ENCODE measurements at regions not wholly inside any gene's neighbourhood (a gene's known extent, or its start where the extent isn't known, plus 50 kb on each side); places are given as distances from the start of the nearest gene placed in this dataset.

GRCh38 chr1:170789063-170789462 lies 125.1 kb downstream of the PRRX1 start:
- DNase-seq = no peak

- no peak for DNase-seq
Measured at GRCh38 chr1:170790175-170790574, 126.2 kb downstream of the PRRX1 start.

- DNase-seq = peak; percentile 40
Measured at GRCh38 chr1:170790651-170791071, 126.7 kb downstream of the PRRX1 start.

- no peak for DNase-seq
Measured at GRCh38 chr1:170791941-170792340, 128.0 kb downstream of the PRRX1 start.

GRCh38 chr1:170800265-170800664 lies 135.1 kb upstream of the MROH9 start:
- DNase-seq = no peak

- DNase-seq = no peak
Measured at GRCh38 chr1:170800812-170801211, 134.5 kb upstream of the MROH9 start.

GRCh38 chr1:170803711-170804110 lies 131.6 kb upstream of the MROH9 start:
- DNase-seq = peak; percentile 39

GRCh38 chr1:170804419-170804818 lies 130.9 kb upstream of the MROH9 start:
- no peak for DNase-seq

- DNase-seq = no peak
Measured at GRCh38 chr1:170804879-170805278, 130.5 kb upstream of the MROH9 start.

- no peak for DNase-seq
Measured at GRCh38 chr1:170806961-170807360, 128.4 kb upstream of the MROH9 start.

GRCh38 chr1:170807432-170807831 lies 127.9 kb upstream of the MROH9 start:
- peak; percentile 81 for DNase-seq

- DNase-seq = no peak
Measured at GRCh38 chr1:170808216-170808885, 127.0 kb upstream of the MROH9 start.

- DNase-seq = peak; percentile 20
Measured at GRCh38 chr1:170811013-170811412, 124.3 kb upstream of the MROH9 start.

- DNase-seq = no peak
Measured at GRCh38 chr1:170819781-170820180, 115.6 kb upstream of the MROH9 start.

- peak; percentile 34 for DNase-seq
Measured at GRCh38 chr1:170823120-170823519, 112.2 kb upstream of the MROH9 start.

- DNase-seq = no peak
Measured at GRCh38 chr1:170831276-170831675, 104.1 kb upstream of the MROH9 start.

GRCh38 chr1:170836141-170836540 lies 99.2 kb upstream of the MROH9 start:
- peak; percentile 56 for DNase-seq

- no peak for DNase-seq
Measured at GRCh38 chr1:170840371-170840770, 95.0 kb upstream of the MROH9 start.

GRCh38 chr1:170853302-170853701 lies 82.0 kb upstream of the MROH9 start:
- DNase-seq = no peak

- DNase-seq = no peak
Measured at GRCh38 chr1:170853867-170854266, 81.5 kb upstream of the MROH9 start.

GRCh38 chr1:170854677-170855076 lies 80.7 kb upstream of the MROH9 start:
- DNase-seq = no peak

- DNase-seq = no peak
Measured at GRCh38 chr1:170856455-170856854, 78.9 kb upstream of the MROH9 start.

GRCh38 chr1:170857955-170858354 lies 77.4 kb upstream of the MROH9 start:
- DNase-seq = no peak

- peak; percentile 19 for DNase-seq
Measured at GRCh38 chr1:170863621-170864020, 71.7 kb upstream of the MROH9 start.

- DNase-seq = no peak
Measured at GRCh38 chr1:170864238-170864637, 71.1 kb upstream of the MROH9 start.
